Panc1 (cell line): ENCODE measurements at regions not wholly inside any gene's neighbourhood (a gene's known extent, or its start where the extent isn't known, plus 50 kb on each side); places are given as distances from the start of the nearest gene placed in this dataset.
"Not testable (repeated sequence)": the region's sequence is repeated elsewhere in the genome, so short reads cannot be mapped to it uniquely, and the experiment has no call there.

ENCODE experiments used
- ATAC-seq: fragments of 200-7000 bp; cut with Tn5 transposase; 2 replicates; pipeline ENCODE4 v1.9.1; 2020; ENCODE audit warnings: mild to moderate bottlenecking, moderate library complexity
- BruUV-seq: library from RNA; stranded (reverse); fragments of 400-500 nt; replicated peaks from 2 replicates; lab custom pipeline; 2021; lab: Mats Ljungman, UMichigan
- CTCF ChIA-PET: fragments of 300-600 bp; sonication (Branson Sonifier 250); formaldehyde crosslinking; loops from one replicate; lab custom pipeline; 2022; ENCODE audit warnings: antibody characterized with exemption; lab: Charles Lee
- POLR2A ChIA-PET: fragments of 300-600 bp; sonication (Branson Sonifier 250); formaldehyde crosslinking; loops from one replicate; lab custom pipeline; 2022; ENCODE audit warnings: antibody characterized with exemption; lab: Charles Lee
- DNase-seq: peaks from one replicate; pipeline ENCODE4 v3.0.0-alpha.2; 2010; ENCODE audit warnings: low read depth, low spot score
- H3K27ac ChIP-seq: 2 replicates; pipeline ENCODE4 v1.5.1; 2011; ENCODE audit warnings: mild to moderate bottlenecking, low read length, inconsistent platforms
- H3K27me3 ChIP-seq: fragments of 200-500 bp; sonication (Bioruptor generic); 2 replicates; pipeline ENCODE4 v1.6.0; 2014; ENCODE audit warnings: low read length, inconsistent platforms; ENCODE audit not compliant: control insufficient read depth, insufficient read depth
- H3K36me3 ChIP-seq: fragments of 200-500 bp; sonication (Bioruptor generic); 2 replicates; pipeline ENCODE4 v1.5.1; 2014; ENCODE audit warnings: inconsistent platforms, mild to moderate bottlenecking, low read length, moderate library complexity; ENCODE audit not compliant: control insufficient read depth, insufficient read depth
- H3K4me1 ChIP-seq: 2 replicates; pipeline ENCODE4 v1.5.1; 2011; ENCODE audit warnings: inconsistent platforms, mild to moderate bottlenecking, low read length, moderate library complexity; ENCODE audit not compliant: control insufficient read depth, insufficient read depth
- H3K4me3 ChIP-seq, 2 experiments: 2 replicates each; pipeline ENCODE4 v1.5.1; 2011 to 2012; ENCODE audit warnings: low read depth in 2 of 2, low read length in 2 of 2, mild to moderate bottlenecking in 2 of 2, inconsistent platforms in 1 of 2, moderate library complexity in 1 of 2
- H3K9me3 ChIP-seq: fragments of 200-500 bp; sonication (Bioruptor generic); 2 replicates; pipeline ENCODE4 v1.5.1; 2014; ENCODE audit warnings: low read depth, mild to moderate bottlenecking, inconsistent platforms, low read length, moderate library complexity; ENCODE audit not compliant: control insufficient read depth, insufficient read depth
- POLR2AphosphoS5 ChIP-seq: IDR thresholded peaks from 2 replicates; pipeline ENCODE4 v1.6.1; 2012; ENCODE audit warnings: mild to moderate bottlenecking, low read depth, low read length, moderate library complexity
- SIN3A ChIP-seq: IDR thresholded peaks from 2 replicates; pipeline ENCODE4 v1.6.1; 2012; ENCODE audit warnings: low read depth, mild to moderate bottlenecking, low read length, moderate library complexity, borderline replicate concordance; ENCODE audit not compliant: insufficient read depth
- TCF7L2 ChIP-seq: IDR thresholded peaks from 2 replicates; pipeline ENCODE4 v1.6.1; 2011; ENCODE audit warnings: mild to moderate bottlenecking, low read depth, low read length, inconsistent platforms
- in situ Hi-C: cut with HindIII; loops from 2 replicates; pipeline ENCODE4 v1.10.0; 2016; ENCODE audit warnings: low sequenced_read_pairs, low pct_unique_long_range_greater_than_20kb
- intact Hi-C: fragments of 100-400 bp; cut with micrococcal nuclease; formaldehyde crosslinking; loops from one replicate; pipeline ENCODE4 v1.10.0; 2022; ENCODE audit not compliant: unreplicated experiment
- TF ChIP-seq, protein P1 (sequence below): fragments of 450-650 bp; IDR thresholded peaks from 2 replicates; pipeline ENCODE4 v1.5.1; 2017; ENCODE audit warnings: mild to moderate bottlenecking
- TF ChIP-seq, protein P2 (sequence below), 2 experiments: IDR thresholded peaks; 2 replicates each; pipeline ENCODE4 v1.6.1; 2011 to 2012; ENCODE audit warnings: low read depth in 2 of 2, control low read depth in 1 of 2, low read length in 1 of 2, mild to moderate bottlenecking in 1 of 2, moderate library complexity in 1 of 2; ENCODE audit not compliant: insufficient read depth in 1 of 2

DNA sequence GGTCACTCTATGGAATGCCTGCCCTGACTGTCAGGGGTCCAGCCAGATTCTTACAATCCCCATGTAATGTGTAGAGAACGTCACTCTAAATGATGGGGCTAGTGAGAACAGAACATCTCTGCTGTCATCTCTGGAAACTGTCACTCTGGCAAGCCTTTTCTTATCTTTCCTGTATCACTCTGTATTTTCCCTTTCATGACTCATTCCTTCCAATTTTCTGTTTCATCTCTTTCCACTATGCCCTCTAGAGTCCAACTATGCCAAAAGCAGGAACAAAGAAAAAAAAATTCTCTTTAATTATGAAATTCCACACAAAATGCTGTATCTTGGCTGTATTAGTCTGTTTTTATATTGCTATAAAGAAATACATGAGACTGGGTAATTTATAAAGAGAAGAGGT is 608.8 kb downstream of the ADCYAP1 start:
- Histone ChIP-seq H3K27ac (no peak overlapping the region), H3K9me3 (no peaks in the 10 kb centered on the region), H3K27me3 (no peaks in the 10 kb centered on the region), H3K4me3 (no peak overlapping the region), H3K4me1 (no peaks in the 10 kb centered on the region), H3K36me3 (no peaks in the 10 kb centered on the region)
- ChIA-PET POLR2A (no interaction called here), CTCF (no interaction called here)
- intact Hi-C loops (no loop called here), in situ Hi-C loops (no loop called here)
- DNase-seq (no peak), ATAC-seq (no peak)
- TF ChIP-seq, protein P1, sequence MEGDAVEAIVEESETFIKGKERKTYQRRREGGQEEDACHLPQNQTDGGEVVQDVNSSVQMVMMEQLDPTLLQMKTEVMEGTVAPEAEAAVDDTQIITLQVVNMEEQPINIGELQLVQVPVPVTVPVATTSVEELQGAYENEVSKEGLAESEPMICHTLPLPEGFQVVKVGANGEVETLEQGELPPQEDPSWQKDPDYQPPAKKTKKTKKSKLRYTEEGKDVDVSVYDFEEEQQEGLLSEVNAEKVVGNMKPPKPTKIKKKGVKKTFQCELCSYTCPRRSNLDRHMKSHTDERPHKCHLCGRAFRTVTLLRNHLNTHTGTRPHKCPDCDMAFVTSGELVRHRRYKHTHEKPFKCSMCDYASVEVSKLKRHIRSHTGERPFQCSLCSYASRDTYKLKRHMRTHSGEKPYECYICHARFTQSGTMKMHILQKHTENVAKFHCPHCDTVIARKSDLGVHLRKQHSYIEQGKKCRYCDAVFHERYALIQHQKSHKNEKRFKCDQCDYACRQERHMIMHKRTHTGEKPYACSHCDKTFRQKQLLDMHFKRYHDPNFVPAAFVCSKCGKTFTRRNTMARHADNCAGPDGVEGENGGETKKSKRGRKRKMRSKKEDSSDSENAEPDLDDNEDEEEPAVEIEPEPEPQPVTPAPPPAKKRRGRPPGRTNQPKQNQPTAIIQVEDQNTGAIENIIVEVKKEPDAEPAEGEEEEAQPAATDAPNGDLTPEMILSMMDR, result no peak
- TF ChIP-seq TCF7L2 (no peak), SIN3A (no peak), POLR2AphosphoS5 (no peak)
- TF ChIP-seq, protein P2, sequence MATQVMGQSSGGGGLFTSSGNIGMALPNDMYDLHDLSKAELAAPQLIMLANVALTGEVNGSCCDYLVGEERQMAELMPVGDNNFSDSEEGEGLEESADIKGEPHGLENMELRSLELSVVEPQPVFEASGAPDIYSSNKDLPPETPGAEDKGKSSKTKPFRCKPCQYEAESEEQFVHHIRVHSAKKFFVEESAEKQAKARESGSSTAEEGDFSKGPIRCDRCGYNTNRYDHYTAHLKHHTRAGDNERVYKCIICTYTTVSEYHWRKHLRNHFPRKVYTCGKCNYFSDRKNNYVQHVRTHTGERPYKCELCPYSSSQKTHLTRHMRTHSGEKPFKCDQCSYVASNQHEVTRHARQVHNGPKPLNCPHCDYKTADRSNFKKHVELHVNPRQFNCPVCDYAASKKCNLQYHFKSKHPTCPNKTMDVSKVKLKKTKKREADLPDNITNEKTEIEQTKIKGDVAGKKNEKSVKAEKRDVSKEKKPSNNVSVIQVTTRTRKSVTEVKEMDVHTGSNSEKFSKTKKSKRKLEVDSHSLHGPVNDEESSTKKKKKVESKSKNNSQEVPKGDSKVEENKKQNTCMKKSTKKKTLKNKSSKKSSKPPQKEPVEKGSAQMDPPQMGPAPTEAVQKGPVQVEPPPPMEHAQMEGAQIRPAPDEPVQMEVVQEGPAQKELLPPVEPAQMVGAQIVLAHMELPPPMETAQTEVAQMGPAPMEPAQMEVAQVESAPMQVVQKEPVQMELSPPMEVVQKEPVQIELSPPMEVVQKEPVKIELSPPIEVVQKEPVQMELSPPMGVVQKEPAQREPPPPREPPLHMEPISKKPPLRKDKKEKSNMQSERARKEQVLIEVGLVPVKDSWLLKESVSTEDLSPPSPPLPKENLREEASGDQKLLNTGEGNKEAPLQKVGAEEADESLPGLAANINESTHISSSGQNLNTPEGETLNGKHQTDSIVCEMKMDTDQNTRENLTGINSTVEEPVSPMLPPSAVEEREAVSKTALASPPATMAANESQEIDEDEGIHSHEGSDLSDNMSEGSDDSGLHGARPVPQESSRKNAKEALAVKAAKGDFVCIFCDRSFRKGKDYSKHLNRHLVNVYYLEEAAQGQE (IDR thresholded peaks at IDR 0.05; ENCODE audit: insufficient read depth in 1 of 2, low read depth in 2 of 2, low read length in 1 of 2), result no peak
- no TSS peak for BruUV-seq

DNA sequence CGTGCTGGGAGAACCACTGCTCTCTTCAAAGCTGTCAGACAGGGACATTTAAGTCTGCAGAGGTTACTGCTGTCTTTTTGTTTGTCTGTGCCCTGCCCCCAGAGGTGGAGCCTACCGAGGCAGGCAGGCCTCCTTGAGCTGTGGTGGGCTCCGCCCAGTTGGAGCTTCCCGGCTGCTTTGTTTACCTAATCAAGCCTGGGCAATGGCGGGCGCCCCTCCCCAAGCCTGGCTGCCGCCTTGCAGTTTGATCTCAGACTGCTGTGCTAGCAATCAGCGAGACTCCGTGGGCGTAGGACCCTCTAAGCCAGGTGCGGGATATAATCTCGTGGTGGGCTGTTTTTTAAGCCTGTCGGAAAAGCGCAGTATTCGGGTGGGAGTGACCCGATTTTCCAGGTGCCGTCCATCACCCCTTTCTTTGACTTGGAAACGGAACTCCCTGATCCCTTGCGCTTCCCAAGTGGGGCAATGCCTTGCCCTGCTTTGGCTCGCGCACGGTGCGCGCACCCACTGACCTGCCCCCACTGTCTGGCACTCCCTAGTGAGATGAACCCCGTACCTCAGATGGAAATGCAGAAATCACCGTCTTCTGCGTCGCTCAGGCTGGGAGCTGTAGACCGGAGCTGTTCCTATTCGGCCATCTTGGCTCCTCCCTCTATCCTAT is 617.0 kb downstream of the ADCYAP1 start:
- CTCF ChIA-PET, DNase-seq, H3K36me3 ChIP-seq, H3K4me3 ChIP-seq, BruUV-seq, H3K27ac ChIP-seq, POLR2A ChIA-PET, ATAC-seq, H3K9me3 ChIP-seq, in situ Hi-C loops, intact Hi-C loops, H3K4me1 ChIP-seq, H3K27me3 ChIP-seq: not testable (repeated sequence)

DNA sequence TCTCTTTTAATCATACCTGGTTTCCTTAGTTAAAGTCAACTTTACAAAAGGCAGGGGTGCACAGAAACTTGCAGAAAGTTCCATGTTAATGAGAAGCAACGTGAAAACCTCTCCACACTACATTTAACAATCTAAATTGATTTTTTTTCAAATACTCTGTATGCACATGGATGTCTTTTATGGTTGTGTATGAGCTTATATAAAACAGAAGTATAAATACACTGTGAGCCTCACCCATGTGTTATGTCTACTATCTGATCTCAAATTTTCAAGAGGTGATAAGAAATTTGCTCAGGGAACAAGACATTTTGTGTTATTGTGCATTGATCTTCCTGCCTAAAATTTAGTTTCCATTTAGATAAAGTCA is 617.6 kb downstream of the ADCYAP1 start:
- ATAC-seq (no peak), DNase-seq (no peak)
- TF ChIP-seq, protein P1, result no peak
- TF ChIP-seq TCF7L2 (no peak), SIN3A (no peak), POLR2AphosphoS5 (no peak)
- TF ChIP-seq, protein P2 (IDR thresholded peaks at IDR 0.05; ENCODE audit: insufficient read depth in 1 of 2, low read depth in 2 of 2, low read length in 1 of 2), result no peak
- no TSS peak for BruUV-seq
- Histone ChIP-seq H3K36me3 (no peaks in the 10 kb centered on the region), H3K4me1 (no peaks in the 10 kb centered on the region), H3K27me3 (no peaks in the 10 kb centered on the region), H3K4me3 (no peak overlapping the region), H3K27ac (no peak overlapping the region), H3K9me3 (no peaks in the 10 kb centered on the region)
- intact Hi-C loops (no loop called here), in situ Hi-C loops (no loop called here)
- CTCF ChIA-PET, result no interaction called here
- POLR2A ChIA-PET, result no interaction called here
